HepG2 (cell line): ENCODE measurements at regions not wholly inside any gene's neighbourhood (a gene's known extent, or its start where the extent isn't known, plus 50 kb on each side); places are given as distances from the start of the nearest gene placed in this dataset.

Experiments
- CHD2 ChIP-seq: IDR thresholded peaks from 2 replicates; pipeline ENCODE4 v1.6.1; 2011; ENCODE audit warnings: low read depth, low read length, improper control_type of control experiment
- GABPB1 ChIP-seq: IDR thresholded peaks from 2 replicates; pipeline ENCODE4 v1.6.1; 2016; ENCODE audit warnings: mild to moderate bottlenecking, missing genetic modification reagents, moderate library complexity, missing compliant biosample characterization
- GLI4 ChIP-seq: sonication (generic); formaldehyde crosslinking; IDR thresholded peaks from 2 replicates; pipeline ENCODE4 v1.5.1; 2020; ENCODE audit warnings: missing genetic modification reagents, mild to moderate bottlenecking, moderate library complexity, borderline replicate concordance
- TCF7 ChIP-seq: sonication (generic); IDR thresholded peaks from 2 replicates; pipeline ENCODE4 v1.6.1; 2016; ENCODE audit warnings: antibody characterized with exemption, low read depth
- ZBTB37 ChIP-seq: sonication (generic); formaldehyde crosslinking; IDR thresholded peaks from 2 replicates; pipeline ENCODE4 v1.4.0; 2020; ENCODE audit warnings: mild to moderate bottlenecking, missing genetic modification reagents
- ZNF7 ChIP-seq: IDR thresholded peaks from 2 replicates; pipeline ENCODE4 v1.6.1; 2016; ENCODE audit warnings: missing biosample characterization, missing genetic modification reagents

- TF ChIP-seq GLI4 (CRISPR knock-in tag) = no peak
- no peak for TF ChIP-seq CHD2
- no peak for TF ChIP-seq TCF7
- TF ChIP-seq ZBTB37 (CRISPR knock-in tag) = no peak
- TF ChIP-seq GABPB1 = no peak
- no peak for TF ChIP-seq ZNF7 (CRISPR knock-in tag)
Measured at GRCh38 chr4:131584587-131584986, 1564.5 kb upstream of the PCDH10 start.
